HCT116 (cell line): ENCODE measurements at regions not wholly inside any gene's neighbourhood (a gene's known extent, or its start where the extent isn't known, plus 50 kb on each side); places are given as distances from the start of the nearest gene placed in this dataset.

ENCODE experiments used
- EZH2 ChIP-seq: fragments of 200-600 bp; sonication (generic); IDR thresholded peaks from 2 replicates; pipeline ENCODE4 v1.6.1; 2017; ENCODE audit warnings: antibody characterized with exemption, mixed run types
- POLR2A ChIP-seq: IDR thresholded peaks from 2 replicates; pipeline ENCODE4 v1.7.0; 2011; ENCODE audit warnings: borderline replicate concordance; ENCODE audit not compliant: insufficient read depth, insufficient read length; ENCODE audit errors: extremely low read depth
- RAD21 ChIP-seq: IDR thresholded peaks from 2 replicates; pipeline ENCODE4 v1.6.1; 2012; ENCODE audit warnings: low read depth, mild to moderate bottlenecking
- SIN3A ChIP-seq: IDR thresholded peaks from 2 replicates; pipeline ENCODE4 v1.6.1; 2012; ENCODE audit warnings: low read depth
- ZNF274 ChIP-seq: fragments of 200-500 bp; sonication (Bioruptor generic); IDR thresholded peaks from 2 replicates; pipeline ENCODE4 v1.6.1; 2014; ENCODE audit warnings: mild to moderate bottlenecking, low read depth, low read length, inconsistent platforms
- TF ChIP-seq, protein P1 (sequence below): IDR thresholded peaks from 2 replicates; pipeline ENCODE4 v1.6.1; 2011; ENCODE audit warnings: mild to moderate bottlenecking, low read length, moderate library complexity; ENCODE audit not compliant: insufficient replicate concordance; ENCODE audit errors: extremely low read depth
- TF ChIP-seq, protein P2 (sequence below): IDR thresholded peaks from 2 replicates; pipeline ENCODE4 v1.6.1; 2012

DNA sequence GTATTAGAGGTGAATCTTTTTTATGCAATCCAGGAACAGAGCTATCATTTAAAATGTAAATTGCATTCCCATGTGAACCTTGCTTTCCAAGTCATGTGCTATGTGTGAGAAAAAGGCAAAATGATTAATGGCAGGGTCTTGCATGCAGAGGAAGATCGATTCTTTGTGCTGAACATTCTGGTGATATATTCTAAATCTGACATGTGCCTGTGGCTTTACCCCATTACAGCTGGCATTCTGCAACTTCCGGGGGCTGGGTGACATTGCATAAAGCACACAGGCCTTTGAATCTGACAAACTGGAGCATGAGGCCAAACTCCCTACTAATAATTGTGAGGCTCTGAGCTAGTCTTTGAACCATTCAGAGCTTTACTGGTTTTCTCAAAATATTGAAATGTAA lies 1449.7 kb downstream of the CDH8 start:
- no peak for TF ChIP-seq POLR2A
- TF ChIP-seq, protein P1, sequence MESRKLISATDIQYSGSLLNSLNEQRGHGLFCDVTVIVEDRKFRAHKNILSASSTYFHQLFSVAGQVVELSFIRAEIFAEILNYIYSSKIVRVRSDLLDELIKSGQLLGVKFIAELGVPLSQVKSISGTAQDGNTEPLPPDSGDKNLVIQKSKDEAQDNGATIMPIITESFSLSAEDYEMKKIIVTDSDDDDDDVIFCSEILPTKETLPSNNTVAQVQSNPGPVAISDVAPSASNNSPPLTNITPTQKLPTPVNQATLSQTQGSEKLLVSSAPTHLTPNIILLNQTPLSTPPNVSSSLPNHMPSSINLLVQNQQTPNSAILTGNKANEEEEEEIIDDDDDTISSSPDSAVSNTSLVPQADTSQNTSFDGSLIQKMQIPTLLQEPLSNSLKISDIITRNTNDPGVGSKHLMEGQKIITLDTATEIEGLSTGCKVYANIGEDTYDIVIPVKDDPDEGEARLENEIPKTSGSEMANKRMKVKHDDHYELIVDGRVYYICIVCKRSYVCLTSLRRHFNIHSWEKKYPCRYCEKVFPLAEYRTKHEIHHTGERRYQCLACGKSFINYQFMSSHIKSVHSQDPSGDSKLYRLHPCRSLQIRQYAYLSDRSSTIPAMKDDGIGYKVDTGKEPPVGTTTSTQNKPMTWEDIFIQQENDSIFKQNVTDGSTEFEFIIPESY, result no peak
- TF ChIP-seq, protein P2, sequence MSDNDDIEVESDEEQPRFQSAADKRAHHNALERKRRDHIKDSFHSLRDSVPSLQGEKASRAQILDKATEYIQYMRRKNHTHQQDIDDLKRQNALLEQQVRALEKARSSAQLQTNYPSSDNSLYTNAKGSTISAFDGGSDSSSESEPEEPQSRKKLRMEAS, result no peak
- no peak for TF ChIP-seq ZNF274
- no peak for TF ChIP-seq SIN3A
- no peak for TF ChIP-seq EZH2
- no peak for TF ChIP-seq RAD21
